ENCODE measurements at regions not wholly inside any gene's neighbourhood (a gene's known extent, or its start where the extent isn't known, plus 50 kb on each side); places are given as distances from the start of the nearest gene placed in this dataset.

- no peak overlapping the region for H3K4me3 ChIP-seq (ENCODE audit: low read length in 3 of 3)
- DNase-seq (peak in 4 of 5 donors; percentile 38 to 59 (median 46)), FAIRE-seq (no peak)
- intact Hi-C loops (cut with DNase I) = no loop called here
- H3K27me3 ChIP-seq (ENCODE audit: control insufficient read depth, insufficient read depth, low read length) = no peaks in the 10 kb centered on the region
- H3K4me1 ChIP-seq (ENCODE audit: control insufficient read depth in 2 of 3, insufficient read depth in 2 of 3, low read depth in 1 of 3, low read length in 3 of 3) = no peaks in the 10 kb centered on the region
- peaks cover 0 to 8% (median 0%) of the 10 kb centered on the region in 3 donors for H3K9me3 ChIP-seq (ENCODE audit: control insufficient read depth in 2 of 3, insufficient read depth in 1 of 3, low read length in 3 of 3)
- no peaks in the 10 kb centered on the region for H3K36me3 ChIP-seq (ENCODE audit: control insufficient read depth in 2 of 3, insufficient read depth in 3 of 3, low read length in 3 of 3)
- TF ChIP-seq CTCF (IDR thresholded peaks at IDR 0.05; ENCODE audit: borderline replicate concordance, extremely low read depth, insufficient read depth) = no peak
- no peak overlapping the region for H3K9ac ChIP-seq (ENCODE audit: low read length in 3 of 3)
- no peak overlapping the region for H3K27ac ChIP-seq (ENCODE audit: low read depth in 2 of 2, low read length in 2 of 2)
These were observed 207.0 kb downstream of the DMAC1 start for GRCh38 chr9:7592321-7593316.

GRCh38 chr9:7591501-7591900 lies 208.1 kb downstream of the DMAC1 start:
- Histone ChIP-seq H3K4me3 (ENCODE audit: low read length in 3 of 3) (no peak overlapping the region), H3K36me3 (ENCODE audit: control insufficient read depth in 2 of 3, insufficient read depth in 3 of 3, low read length in 3 of 3) (no peaks in the 10 kb centered on the region), H3K9me3 (ENCODE audit: control insufficient read depth in 2 of 3, insufficient read depth in 1 of 3, low read length in 3 of 3) (peaks cover 0 to 8% (median 0%) of the 10 kb centered on the region in 3 donors), H3K9ac (ENCODE audit: low read length in 3 of 3) (no peak overlapping the region), H3K4me1 (ENCODE audit: control insufficient read depth in 2 of 3, insufficient read depth in 2 of 3, low read depth in 1 of 3, low read length in 3 of 3) (no peaks in the 10 kb centered on the region), H3K27ac (ENCODE audit: low read depth in 2 of 2, low read length in 2 of 2) (no peak overlapping the region), H3K27me3 (ENCODE audit: control insufficient read depth, insufficient read depth, low read length) (no peaks in the 10 kb centered on the region)
- no peak for FAIRE-seq
- no peak for TF ChIP-seq CTCF (IDR thresholded peaks at IDR 0.05; ENCODE audit: borderline replicate concordance, extremely low read depth, insufficient read depth)
- intact Hi-C loops (cut with DNase I) = no loop called here
- no peak for DNase-seq

GRCh38 chr9:7580568-7580967 lies 219.0 kb downstream of the DMAC1 start:
- no peak for FAIRE-seq
- Histone ChIP-seq H3K27me3 (ENCODE audit: control insufficient read depth, insufficient read depth, low read length) (no peaks in the 10 kb centered on the region), H3K9ac (ENCODE audit: low read length in 3 of 3) (no peak overlapping the region), H3K36me3 (ENCODE audit: control insufficient read depth in 2 of 3, insufficient read depth in 3 of 3, low read length in 3 of 3) (no peaks in the 10 kb centered on the region), H3K4me3 (ENCODE audit: low read length in 3 of 3) (no peak overlapping the region), H3K4me1 (ENCODE audit: control insufficient read depth in 2 of 3, insufficient read depth in 2 of 3, low read depth in 1 of 3, low read length in 3 of 3) (no peaks in the 10 kb centered on the region), H3K9me3 (ENCODE audit: control insufficient read depth in 2 of 3, insufficient read depth in 1 of 3, low read length in 3 of 3) (no peaks in the 10 kb centered on the region), H3K27ac (ENCODE audit: low read depth in 2 of 2, low read length in 2 of 2) (no peak overlapping the region)
- DNase-seq = no peak
- no peak for TF ChIP-seq CTCF (IDR thresholded peaks at IDR 0.05; ENCODE audit: borderline replicate concordance, extremely low read depth, insufficient read depth)
- intact Hi-C loops (cut with DNase I) = no loop called here
